Hematopoietic multipotent progenitor cell (in vitro differentiated cells): ENCODE measurements at regions not wholly inside any gene's neighbourhood (a gene's known extent, or its start where the extent isn't known, plus 50 kb on each side); places are given as distances from the start of the nearest gene placed in this dataset.
A peak's percentile ranks its signal among the peaks of the same experiment; 100 is the strongest.

Experiments used
- DNase-seq, 3 donors: peaks; one replicate each; pipeline ENCODE4 v3.0.0-alpha.2; 2011 to 2015; ENCODE audit warnings: low read depth in 2 of 3, low spot score in 2 of 3

- no peak for DNase-seq
Observed at GRCh38 chr20:39894067-39894466, 795.0 kb downstream of the MAFB start.

DNA sequence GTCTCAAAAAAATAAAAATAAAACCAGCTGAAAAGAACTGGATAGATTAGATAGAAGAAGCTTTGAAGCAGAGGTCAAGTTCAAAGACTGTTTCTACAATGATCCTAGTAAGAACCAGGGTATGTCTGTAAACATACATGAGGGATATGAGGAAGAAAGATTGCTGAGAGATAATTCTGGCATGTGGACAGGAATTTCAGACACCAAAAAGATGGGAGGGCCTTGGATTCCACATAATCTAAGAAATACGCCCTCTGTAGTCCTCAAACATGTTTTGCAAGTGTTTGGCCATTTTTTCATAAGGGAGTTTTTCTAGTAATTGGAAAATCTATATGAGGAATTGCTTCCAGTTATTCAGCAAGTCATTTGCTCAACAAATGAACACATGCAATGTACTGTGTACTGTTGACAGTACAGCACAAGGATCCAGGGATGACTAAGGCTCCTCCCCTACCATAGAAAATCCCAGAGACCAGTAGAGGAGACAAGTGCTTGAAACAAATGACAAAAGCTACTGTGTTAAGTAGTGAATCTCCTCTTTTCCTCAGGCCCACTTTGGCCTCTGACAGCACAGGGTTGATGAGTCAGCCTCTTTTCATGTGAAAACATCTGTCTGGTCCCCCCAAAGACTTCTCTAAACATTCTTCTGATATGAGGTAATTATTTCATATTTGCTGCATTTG, 795.9 kb downstream of the MAFB start:
- no peak for DNase-seq

- DNase-seq: no peak
Observed at GRCh38 chr20:39890697-39891096, 798.3 kb downstream of the MAFB start.

- no peak for DNase-seq
Observed at GRCh38 chr20:39888310-39888709, 800.7 kb downstream of the MAFB start.

GRCh38 chr20:39886650-39887190, 802.3 kb downstream of the MAFB start:
- no peak for DNase-seq

- peak in 2 of 3 donors; percentile 14 to 46 for DNase-seq
Observed at GRCh38 chr20:39885975-39886649, 802.9 kb downstream of the MAFB start.

GRCh38 chr20:39882806-39883205, 806.2 kb downstream of the MAFB start:
- DNase-seq: no peak

GRCh38 chr20:39880890-39881289, 808.1 kb downstream of the MAFB start:
- DNase-seq: no peak

DNA sequence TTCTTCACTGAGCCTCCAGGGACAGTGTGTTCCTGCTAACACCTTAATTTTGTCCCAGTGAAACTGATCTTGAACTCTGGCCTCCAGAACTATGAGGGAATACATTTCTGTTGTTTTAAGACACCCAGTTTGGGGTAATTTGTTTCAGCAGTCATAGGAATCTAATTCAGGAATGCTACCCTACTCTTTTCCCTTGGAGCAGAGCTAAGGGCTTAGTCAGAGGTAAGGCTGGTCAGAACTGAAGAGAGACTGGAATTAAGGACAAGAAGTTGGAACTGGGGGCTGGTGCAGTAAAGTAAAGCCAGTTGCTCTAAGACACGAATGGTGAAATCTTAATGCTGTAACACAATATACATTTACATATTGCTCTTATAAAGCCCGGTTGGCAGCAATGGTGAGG, 809.7 kb downstream of the MAFB start:
- no peak for DNase-seq

GRCh38 chr20:39878809-39879208, 810.2 kb downstream of the MAFB start:
- DNase-seq: no peak

DNA sequence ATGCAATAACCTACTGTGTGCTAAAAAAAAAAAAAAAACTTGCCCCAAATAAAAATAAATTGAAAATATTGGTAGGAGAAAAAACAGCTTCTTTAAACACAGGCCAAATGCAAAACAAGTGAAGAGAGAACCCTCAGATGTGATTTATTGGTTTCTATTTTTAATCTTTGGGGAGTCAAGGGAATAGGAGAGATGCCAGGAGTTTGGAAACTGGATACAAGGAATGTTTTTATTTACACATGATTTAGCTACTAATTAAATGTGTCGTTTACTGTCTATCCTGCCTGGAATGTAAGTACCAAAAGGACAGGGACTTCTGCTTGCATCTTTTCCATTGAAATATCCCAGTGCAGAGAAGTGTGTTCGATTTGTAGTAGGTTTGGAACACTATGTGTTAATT, 810.7 kb downstream of the MAFB start:
- no peak for DNase-seq

- DNase-seq: no peak
Observed at GRCh38 chr20:39877788-39878187, 811.2 kb downstream of the MAFB start.

GRCh38 chr20:39876976-39877635, 811.9 kb downstream of the MAFB start:
- DNase-seq: no peak

DNA sequence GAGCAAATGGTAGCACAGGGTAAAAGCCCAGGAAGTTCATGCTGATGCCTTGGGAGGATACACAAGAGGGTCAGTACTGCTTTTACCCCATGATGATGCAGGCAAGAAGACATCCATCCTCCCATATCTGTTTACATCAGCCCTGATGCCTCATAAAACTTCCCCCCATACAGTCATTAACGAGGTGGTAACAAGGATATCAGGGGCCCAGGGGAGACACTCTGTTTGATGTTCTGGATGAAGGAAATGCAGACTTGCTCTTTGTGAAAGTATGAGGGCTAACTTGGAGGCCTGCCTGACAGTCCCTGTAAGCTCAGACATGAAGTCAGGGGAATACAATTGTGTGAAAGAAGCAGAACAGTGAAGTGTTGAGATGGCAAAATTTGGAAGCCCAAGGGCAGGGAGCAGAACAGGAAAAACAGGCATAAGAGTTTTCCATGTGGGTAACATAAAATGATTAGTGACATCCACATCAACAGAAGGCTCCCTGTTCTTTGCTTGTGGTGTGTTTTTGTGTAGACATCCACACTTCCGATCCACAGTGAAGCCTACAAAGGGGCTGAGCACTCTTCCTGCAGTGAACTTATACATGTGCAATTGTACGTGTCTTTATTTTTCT, 813.4 kb downstream of the MAFB start:
- no peak for DNase-seq

GRCh38 chr20:39874049-39874893, 814.8 kb downstream of the MAFB start:
- DNase-seq: peak in 2 of 3 donors; percentile 46 to 75

DNA sequence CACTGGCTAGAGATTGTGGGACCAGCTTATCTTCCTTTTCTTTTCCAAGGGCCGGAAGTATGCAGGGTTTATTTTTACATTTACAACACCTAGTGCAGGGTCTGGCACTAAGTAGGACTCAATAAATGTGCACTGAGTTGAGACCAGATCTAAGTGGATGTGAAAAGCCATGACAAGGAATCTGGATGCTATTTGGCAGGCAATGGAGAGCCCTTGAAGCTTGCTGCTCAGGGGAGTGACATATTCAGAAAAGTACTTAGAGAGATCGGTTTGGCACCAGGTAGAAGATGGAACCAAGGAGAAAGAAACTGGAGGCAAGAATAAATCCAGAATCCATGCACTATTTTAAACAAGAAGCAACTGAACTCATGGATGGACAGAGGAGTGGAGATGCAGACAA, 815.8 kb downstream of the MAFB start:
- DNase-seq: no peak

- DNase-seq: no peak
Observed at GRCh38 chr20:39871013-39871412, 818.0 kb downstream of the MAFB start.

DNA sequence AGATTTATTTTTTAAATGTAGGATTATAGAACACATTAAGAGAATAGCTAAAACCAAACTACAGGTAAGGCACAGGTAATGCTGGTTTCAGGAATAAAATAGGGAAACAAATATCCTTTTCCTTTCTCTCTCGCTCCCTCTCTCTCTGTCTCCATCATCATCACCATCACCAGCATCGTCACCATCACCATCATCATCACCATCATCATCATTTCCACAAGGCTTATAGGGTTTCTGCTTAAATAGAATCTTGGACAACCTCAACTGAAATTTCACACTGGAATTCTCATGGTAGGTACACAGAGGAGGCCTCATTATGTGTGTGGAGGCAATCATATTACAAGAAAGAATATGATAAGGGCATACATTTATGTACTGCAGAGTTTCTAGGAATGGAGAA, 823.6 kb downstream of the MAFB start:
- no peak for DNase-seq

DNA sequence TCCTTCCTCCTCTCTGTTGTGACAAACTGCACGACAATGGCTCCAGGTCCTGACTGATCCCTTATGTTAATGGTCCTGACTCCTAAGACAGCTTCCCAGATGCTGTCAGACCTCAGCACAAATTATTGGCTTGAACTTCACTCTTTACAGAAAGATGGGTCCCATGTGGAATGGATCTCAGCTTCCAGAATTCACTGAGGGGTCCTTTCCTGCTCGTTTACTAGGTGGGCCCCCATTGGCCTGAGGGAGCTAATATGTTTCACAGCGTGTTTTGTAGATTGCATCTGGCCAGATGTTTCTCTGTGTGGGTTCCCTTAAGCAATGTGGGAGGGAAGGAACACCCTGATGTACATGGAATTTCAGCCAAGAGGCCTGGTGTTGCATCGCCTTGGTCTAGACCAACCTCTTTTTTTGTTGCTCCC, 826.6 kb downstream of the MAFB start:
- no peak for DNase-seq

DNA sequence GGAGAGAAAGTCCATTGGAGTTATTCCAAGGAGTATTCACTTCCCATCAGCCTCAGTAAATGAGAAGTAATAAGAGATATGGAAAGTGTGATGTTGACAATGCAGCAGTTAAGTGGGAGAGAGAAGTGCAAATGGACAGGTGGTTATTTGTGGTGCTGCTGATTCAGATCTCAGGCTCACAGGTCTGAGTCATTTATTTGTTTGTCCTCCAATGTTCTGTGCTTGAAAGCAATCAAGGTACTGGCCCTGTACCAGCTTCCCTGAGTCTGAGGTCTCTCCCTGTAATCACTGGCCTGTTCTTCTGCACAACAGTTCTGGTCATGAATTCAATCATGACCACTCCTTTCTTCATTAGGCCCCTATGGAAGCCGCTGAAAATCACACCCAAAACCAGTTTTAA, 827.7 kb downstream of the MAFB start:
- DNase-seq: no peak
